H1 (cell line): ENCODE measurements at regions not wholly inside any gene's neighbourhood (a gene's known extent, or its start where the extent isn't known, plus 50 kb on each side); places are given as distances from the start of the nearest gene placed in this dataset.

Source experiments
- CTCF ChIA-PET: fragments of 300-600 bp; sonication (Branson Sonifier 250); formaldehyde crosslinking; loops from one replicate; lab custom pipeline; 2021; ENCODE audit not compliant: partially characterized antibody; lab: Charles Lee
- POLR2A ChIA-PET: fragments of 300-600 bp; sonication (Branson Sonifier 250); formaldehyde crosslinking; loops from one replicate; lab custom pipeline; 2021; ENCODE audit warnings: inconsistent platforms; ENCODE audit not compliant: partially characterized antibody; lab: Charles Lee
- DNase-seq, 2 experiments: peaks; one replicate each; pipeline versions ENCODE4 v3.0.0 to v3.0.0-alpha.2; 2010 to 2022; ENCODE audit warnings: low spot score in 2 of 2, low read depth in 1 of 2, mixed read lengths in 1 of 2
- FAIRE-seq: peaks from 2 replicates; lab custom pipeline; 2011; peaks lifted over from hg19 to GRCh38; lab: Jason Lieb, UNC
- H2AFZ ChIP-seq: 2 replicates; pipeline ENCODE4 v1.8.1; 2012; ENCODE audit warnings: low read length, inconsistent platforms
- H2AK5ac ChIP-seq: 2 replicates; pipeline ENCODE4 v1.6.1; 2013; ENCODE audit warnings: low read depth, low read length
- H2BK120ac ChIP-seq: replicated peaks from 2 replicates; pipeline ENCODE3; 2013; ENCODE audit warnings: low read depth, low read length, inconsistent platforms
- H2BK12ac ChIP-seq: 2 replicates; pipeline ENCODE4 v1.6.1; 2013; ENCODE audit warnings: low read depth, low read length
- H2BK15ac ChIP-seq: 2 replicates; pipeline ENCODE4 v1.6.1; 2013; ENCODE audit warnings: low read length
- H2BK20ac ChIP-seq: 2 replicates; pipeline ENCODE4 v1.6.1; 2013; ENCODE audit warnings: low read length
- H2BK5ac ChIP-seq: 2 replicates; pipeline ENCODE4 v1.6.1; 2013; ENCODE audit warnings: low read depth, low read length
- H3K14ac ChIP-seq: 2 replicates; pipeline ENCODE4 v1.6.1; 2013; ENCODE audit warnings: inconsistent platforms; ENCODE audit not compliant: insufficient read length
- H3K18ac ChIP-seq: 2 replicates; pipeline ENCODE4 v1.6.1; 2013; ENCODE audit warnings: low read length; ENCODE audit errors: extremely low read depth
- H3K23ac ChIP-seq: 2 replicates; pipeline ENCODE4 v1.6.1; 2013; ENCODE audit warnings: inconsistent platforms; ENCODE audit not compliant: insufficient read length
- H3K23me2 ChIP-seq: 2 replicates; pipeline ENCODE4 v1.6.1; 2013; ENCODE audit warnings: low read depth, low read length
- H3K27ac ChIP-seq: 2 replicates; pipeline ENCODE4 v1.6.1; 2011; ENCODE audit warnings: low read depth, low read length, inconsistent platforms
- H3K27me3 ChIP-seq, 4 experiments: replicated peaks in 1 of 4; 1 replicate in 1 of 4; 2 replicates in 3 of 4; pipeline versions ENCODE4 v1.6.1 to v1.8.1; 2011 to 2013; ENCODE audit warnings: low read length in 3 of 4, mild to moderate bottlenecking in 3 of 4, inconsistent platforms in 2 of 4, mixed read lengths in 2 of 4, moderate library complexity in 1 of 4; ENCODE audit not compliant: control insufficient read depth in 3 of 4, insufficient read depth in 3 of 4; ENCODE audit errors: extremely low read depth in 1 of 4
- H3K36me3 ChIP-seq, 4 experiments: 2 replicates each; pipeline versions ENCODE4 v1.6.1 to v1.8.1; 2011 to 2013; ENCODE audit warnings: mild to moderate bottlenecking in 4 of 4, low read length in 3 of 4, moderate library complexity in 2 of 4, control low read depth in 1 of 4, inconsistent platforms in 1 of 4; ENCODE audit not compliant: insufficient read depth in 4 of 4, control insufficient read depth in 2 of 4
- H3K4ac ChIP-seq: replicated peaks from 2 replicates; pipeline ENCODE3; 2013; ENCODE audit warnings: low read length, low read depth, mixed read lengths, inconsistent platforms; ENCODE audit not compliant: insufficient read length
- H3K4me1 ChIP-seq, 4 experiments: replicated peaks in 1 of 4; 1 replicate in 1 of 4; 2 replicates in 3 of 4; pipeline versions ENCODE4 v1.6.1 to v1.8.1; 2011 to 2013; ENCODE audit warnings: low read length in 3 of 4, inconsistent platforms in 2 of 4, mixed read lengths in 1 of 4; ENCODE audit not compliant: insufficient read depth in 4 of 4, control insufficient read depth in 3 of 4
- H3K4me2 ChIP-seq, 2 experiments: 2 replicates each; pipeline versions ENCODE4 v1.6.1 to v1.8.1; 2011 to 2013; ENCODE audit warnings: low read depth in 2 of 2, low read length in 2 of 2, control low read depth in 1 of 2, inconsistent platforms in 1 of 2, mild to moderate bottlenecking in 1 of 2; ENCODE audit not compliant: insufficient read depth in 1 of 2
- H3K4me3 ChIP-seq, 4 experiments: fragments of 200-600, 300-600 bp in 1 of 4; sonication (generic), shearing (Covaris generic), sonication (Bioruptor Twin) in 1 of 4; 2 replicates each; pipeline versions ENCODE4 v1.5.1 to v1.8.1; 2011 to 2016; ENCODE audit warnings: low read length in 4 of 4, low read depth in 3 of 4, control low read depth in 2 of 4, inconsistent platforms in 2 of 4, mild to moderate bottlenecking in 2 of 4, mixed read lengths in 1 of 4, moderate library complexity in 1 of 4; ENCODE audit not compliant: insufficient read depth in 2 of 4; ENCODE audit errors: extremely low read depth in 1 of 4
- H3K56ac ChIP-seq: replicated peaks from 2 replicates; pipeline ENCODE3; 2013; ENCODE audit warnings: low read depth, mild to moderate bottlenecking, mixed read lengths, low read length, inconsistent platforms; ENCODE audit not compliant: insufficient read length
- H3K79me1 ChIP-seq: 2 replicates; pipeline ENCODE4 v1.6.1; 2013; ENCODE audit warnings: low read depth, low read length, control low read depth
- H3K79me2 ChIP-seq, 2 experiments: 2 replicates each; pipeline versions ENCODE4 v1.6.1 to v1.8.1; 2012 to 2013; ENCODE audit warnings: low read length in 2 of 2, mild to moderate bottlenecking in 2 of 2, inconsistent platforms in 1 of 2; ENCODE audit not compliant: insufficient read depth in 2 of 2, control insufficient read depth in 1 of 2
- H3K9ac ChIP-seq, 4 experiments: replicated peaks in 1 of 4; 1 replicate in 1 of 4; 2 replicates in 3 of 4; pipeline versions ENCODE4 v1.6.1 to v1.8.1; 2011 to 2013; ENCODE audit warnings: low read depth in 3 of 4, low read length in 3 of 4, control low read depth in 2 of 4, mild to moderate bottlenecking in 2 of 4, moderate library complexity in 2 of 4, inconsistent platforms in 1 of 4; ENCODE audit errors: extremely low read depth in 1 of 4
- H3K9me3 ChIP-seq, 2 experiments: 2 replicates each; pipeline versions ENCODE4 v1.6.1 to v1.8.1; 2012 to 2013; ENCODE audit warnings: mild to moderate bottlenecking in 2 of 2, moderate library complexity in 2 of 2, control low read depth in 1 of 2, inconsistent platforms in 1 of 2, low read depth in 1 of 2, low read length in 1 of 2, mixed read lengths in 1 of 2; ENCODE audit not compliant: insufficient read depth in 2 of 2
- H4K20me1 ChIP-seq, 2 experiments: replicated peaks in 1 of 2; 2 replicates each; pipeline versions ENCODE3 to v1.8.1; 2011 to 2013; ENCODE audit warnings: inconsistent platforms in 2 of 2, low read length in 2 of 2, mild to moderate bottlenecking in 1 of 2; ENCODE audit not compliant: insufficient read depth in 2 of 2, control insufficient read depth in 1 of 2
- H4K5ac ChIP-seq: 2 replicates; pipeline ENCODE4 v1.6.1; 2013; ENCODE audit warnings: low read length, low read depth, mixed read lengths, inconsistent platforms; ENCODE audit not compliant: insufficient read length
- H4K8ac ChIP-seq: 2 replicates; pipeline ENCODE4 v1.8.0; 2013; ENCODE audit warnings: mild to moderate bottlenecking, moderate library complexity, low read length, inconsistent platforms; ENCODE audit not compliant: insufficient read depth; ENCODE audit errors: extremely low read depth
- H4K91ac ChIP-seq: replicated peaks from 2 replicates; pipeline ENCODE3; 2013; ENCODE audit warnings: low read length, mixed read lengths, inconsistent platforms; ENCODE audit not compliant: insufficient read length
- CBX8 ChIP-seq: fragments of 300-800, 300-1000 bp; sonication (generic); IDR thresholded peaks from 2 replicates; pipeline ENCODE4 v1.7.1; 2016; ENCODE audit warnings: low read depth, low read length, borderline replicate concordance
- CHD1 ChIP-seq: IDR thresholded peaks from 2 replicates; pipeline ENCODE4 v1.6.1; 2012; ENCODE audit warnings: low read depth, low read length, improper control_type of control experiment
- CREB1 ChIP-seq: IDR thresholded peaks from 2 replicates; pipeline ENCODE4 v1.6.1; 2012; ENCODE audit warnings: inconsistent platforms
- EZH2 ChIP-seq: fragments of 200-600 bp; sonication (generic); IDR thresholded peaks from 2 replicates; pipeline ENCODE4 v1.7.1; 2012; ENCODE audit warnings: low read depth, mild to moderate bottlenecking, moderate library complexity, low read length, inconsistent platforms; ENCODE audit not compliant: severe bottlenecking
- FOSL1 ChIP-seq: IDR thresholded peaks from 2 replicates; pipeline ENCODE4 v1.6.1; 2011; ENCODE audit warnings: mild to moderate bottlenecking, low read depth, low read length, moderate library complexity; ENCODE audit not compliant: insufficient read depth
- GTF2F1 ChIP-seq: IDR thresholded peaks from 2 replicates; pipeline ENCODE4 v1.6.1; 2012; ENCODE audit warnings: low read depth, low read length, improper control_type of control experiment, borderline replicate concordance
- MAX ChIP-seq: IDR thresholded peaks from 2 replicates; pipeline ENCODE4 v1.6.1; 2012; ENCODE audit warnings: inconsistent platforms
- NANOG ChIP-seq: IDR thresholded peaks from 2 replicates; pipeline ENCODE4 v1.6.1; 2011; ENCODE audit warnings: low read length, low read depth, mild to moderate bottlenecking, inconsistent platforms; ENCODE audit not compliant: insufficient read depth, poor library complexity, severe bottlenecking
- RAD21 ChIP-seq, 2 experiments: IDR thresholded peaks in 1 of 2; conservative IDR thresholded peaks in 1 of 2; 2 replicates each; pipeline ENCODE4 v1.6.1; 2011; ENCODE audit warnings: low read depth in 2 of 2, low read length in 2 of 2, improper control_type of control experiment in 1 of 2, inconsistent platforms in 1 of 2, mild to moderate bottlenecking in 1 of 2, moderate library complexity in 1 of 2
- SP1 ChIP-seq: IDR thresholded peaks from 2 replicates; pipeline ENCODE4 v1.6.1; 2011; ENCODE audit warnings: low read depth, low read length
- TBP ChIP-seq: IDR thresholded peaks from 2 replicates; pipeline ENCODE4 v1.6.1; 2011; ENCODE audit warnings: low read depth, low read length, improper control_type of control experiment
- TCF12 ChIP-seq: IDR thresholded peaks from 2 replicates; pipeline ENCODE4 v1.6.1; 2011; ENCODE audit warnings: low read depth, mild to moderate bottlenecking, low read length
- USF2 ChIP-seq: IDR thresholded peaks from 2 replicates; pipeline ENCODE4 v1.6.1; 2011; ENCODE audit warnings: low read length, improper control_type of control experiment
- WGBS, 2 experiments: shearing (Covaris generic) in 1 of 2; methylation state at CpG; one replicate each; pipeline versions ENCODE4 v1.1.6 to v1.1.7; 2013 to 2015; ENCODE audit warnings: low lambda C conversion rate in 2 of 2, mixed read lengths in 2 of 2, inconsistent platforms in 1 of 2, low coverage in 1 of 2, missing lambda C conversion rate in 1 of 2; ENCODE audit not compliant: insufficient replicate concordance in 2 of 2, insufficient coverage in 1 of 2, insufficient read length in 1 of 2; ENCODE audit errors: extremely low coverage in 1 of 2, missing lambda C conversion rate in 1 of 2; 5-methylcytosine and 5-hydroxymethylcytosine counted together

GRCh38 chr6:130603391-130603790, 223.8 kb upstream of the SMLR1 start:
- Histone ChIP-seq H2BK120ac (no peak overlapping the region), H3K4ac (no peak overlapping the region), H2BK5ac (no peak overlapping the region), H3K18ac (no peak overlapping the region), H3K9ac (no peak overlapping the region), H4K5ac (no peak overlapping the region), H3K4me2 (no peak overlapping the region), H3K56ac (no peak overlapping the region), H3K14ac (no peak overlapping the region), H2AK5ac (no peak overlapping the region), H3K23ac (no peak overlapping the region), H3K4me3 (no peak overlapping the region), H2BK12ac (no peak overlapping the region), H2BK20ac (no peak overlapping the region), H2AFZ (peak overlapping the region; percentile 70; the same call in 1 of the 2 replicates), H3K23me2 (no peaks in the 10 kb centered on the region), H2BK15ac (no peak overlapping the region), H3K36me3 (no peaks in the 10 kb centered on the region), H3K79me1 (no peaks in the 10 kb centered on the region), H4K8ac (no peak overlapping the region), H3K27me3 (no peaks in the 10 kb centered on the region), H4K20me1 (no peaks in the 10 kb centered on the region), H3K79me2 (no peaks in the 10 kb centered on the region), H3K9me3 (no peaks in the 10 kb centered on the region), H3K27ac (no peak overlapping the region; the same call in 1 of the 2 replicates), H3K4me1 (no peaks in the 10 kb centered on the region), H4K91ac (no peak overlapping the region)
- 96% methylated on average over 3 of the region's 3 CpGs; no CpG with 5 or more reads in 1 of the 2 experiments for WGBS, 2 experiments
- FAIRE-seq (no peak), DNase-seq (no peak)
- TF ChIP-seq CREB1 (no peak), MAX (no peak), CBX8 (no peak), SP1 (no peak), NANOG (no peak), FOSL1 (no peak), TCF12 (no peak), EZH2 (no peak), USF2 (no peak), CHD1 (no peak), GTF2F1 (no peak), TBP (no peak), RAD21 (IDR thresholded peaks at IDR 0.05 in 1 of 2, conservative IDR thresholded peaks at IDR 0.05 in 1 of 2; ENCODE audit: low read depth in 2 of 2, low read length in 2 of 2) (no peak)
- ChIA-PET CTCF (interaction anchor here (0.6 to 1.2 kb wide), 3 partner anchors 10 to 276 kb away, joined by 3 read pairs; no protein-coding TSS in a partner anchor), POLR2A (no interaction called here)
